Lower lobe of right lung (tissue), 2 donors: ENCODE measurements at regions not wholly inside any gene's neighbourhood (a gene's known extent, or its start where the extent isn't known, plus 50 kb on each side); places are given as distances from the start of the nearest gene placed in this dataset.
A peak's percentile ranks its signal among the peaks of the same experiment; 100 is the strongest.

Experiments
- ATAC-seq, 2 donors: fragments of 200-7000 bp; cut with Tn5 transposase; one replicate each; pipeline ENCODE4 v1.9.1; 2020 to 2022; ENCODE audit warnings: mild to moderate bottlenecking in 2 of 2, moderate library complexity in 2 of 2
- DNase-seq: peaks from one replicate; pipeline ENCODE4 v3.0.0-alpha.2; 2020
- H3K27ac ChIP-seq: fragments of 200-600 bp; one replicate; pipeline ENCODE4 v1.8.0; 2022
- H3K27me3 ChIP-seq: fragments of 200-600 bp; one replicate; pipeline ENCODE4 v1.8.0; 2022; ENCODE audit warnings: low read depth
- H3K36me3 ChIP-seq: fragments of 200-600 bp; one replicate; pipeline ENCODE4 v1.8.0; 2022; ENCODE audit warnings: mild to moderate bottlenecking
- H3K4me1 ChIP-seq: fragments of 200-600 bp; one replicate; pipeline ENCODE4 v1.8.0; 2022
- H3K4me3 ChIP-seq: fragments of 200-600 bp; one replicate; pipeline ENCODE4 v1.8.0; 2022; ENCODE audit warnings: mild to moderate bottlenecking
- H3K9me3 ChIP-seq: fragments of 200-600 bp; one replicate; pipeline ENCODE4 v1.8.0; 2022
- intact Hi-C: fragments of 100-400 bp; cut with DNase I; formaldehyde crosslinking; loops from one replicate; pipeline ENCODE4 v1.11.0; 2022
- TF ChIP-seq, protein P1 (sequence below): fragments of 200-600 bp; IDR thresholded peaks from one replicate; pipeline ENCODE4 v1.8.0; 2022; ENCODE audit warnings: antibody characterized with exemption, mild to moderate bottlenecking
- donor health status: DM: no; HTN: yes; CAD: no; lungs with severe emphysema.

- H3K9me3 ChIP-seq = no peaks in the 10 kb centered on the region
- intact Hi-C loops = no loop called here
- H3K4me3 ChIP-seq = no peak overlapping the region
- DNase-seq = no peak
- H3K27me3 ChIP-seq = no peaks in the 10 kb centered on the region
- TF ChIP-seq, protein P1, sequence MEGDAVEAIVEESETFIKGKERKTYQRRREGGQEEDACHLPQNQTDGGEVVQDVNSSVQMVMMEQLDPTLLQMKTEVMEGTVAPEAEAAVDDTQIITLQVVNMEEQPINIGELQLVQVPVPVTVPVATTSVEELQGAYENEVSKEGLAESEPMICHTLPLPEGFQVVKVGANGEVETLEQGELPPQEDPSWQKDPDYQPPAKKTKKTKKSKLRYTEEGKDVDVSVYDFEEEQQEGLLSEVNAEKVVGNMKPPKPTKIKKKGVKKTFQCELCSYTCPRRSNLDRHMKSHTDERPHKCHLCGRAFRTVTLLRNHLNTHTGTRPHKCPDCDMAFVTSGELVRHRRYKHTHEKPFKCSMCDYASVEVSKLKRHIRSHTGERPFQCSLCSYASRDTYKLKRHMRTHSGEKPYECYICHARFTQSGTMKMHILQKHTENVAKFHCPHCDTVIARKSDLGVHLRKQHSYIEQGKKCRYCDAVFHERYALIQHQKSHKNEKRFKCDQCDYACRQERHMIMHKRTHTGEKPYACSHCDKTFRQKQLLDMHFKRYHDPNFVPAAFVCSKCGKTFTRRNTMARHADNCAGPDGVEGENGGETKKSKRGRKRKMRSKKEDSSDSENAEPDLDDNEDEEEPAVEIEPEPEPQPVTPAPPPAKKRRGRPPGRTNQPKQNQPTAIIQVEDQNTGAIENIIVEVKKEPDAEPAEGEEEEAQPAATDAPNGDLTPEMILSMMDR = no peak
- H3K36me3 ChIP-seq = no peaks in the 10 kb centered on the region
- no peaks in the 10 kb centered on the region for H3K4me1 ChIP-seq
- H3K27ac ChIP-seq = no peak overlapping the region
- no peak for ATAC-seq
Observed at GRCh38 chr2:234628953-234629352, 132.1 kb upstream of the ARL4C start.

GRCh38 chr2:234627308-234627707 lies 130.4 kb upstream of the ARL4C start:
- H3K4me1 ChIP-seq = no peaks in the 10 kb centered on the region
- no peaks in the 10 kb centered on the region for H3K9me3 ChIP-seq
- intact Hi-C loops = no loop called here
- no peaks in the 10 kb centered on the region for H3K36me3 ChIP-seq
- H3K27ac ChIP-seq = no peak overlapping the region
- H3K4me3 ChIP-seq = no peak overlapping the region
- DNase-seq = no peak
- TF ChIP-seq, protein P1 = no peak
- no peaks in the 10 kb centered on the region for H3K27me3 ChIP-seq
- no peak for ATAC-seq

- H3K4me1 ChIP-seq = no peaks in the 10 kb centered on the region
Observed at GRCh38 chr2:234626566-234627130, 129.8 kb upstream of the ARL4C start.

GRCh38 chr2:234625626-234626250 lies 128.9 kb upstream of the ARL4C start:
- intact Hi-C loops = no loop called here
- no peaks in the 10 kb centered on the region for H3K9me3 ChIP-seq
- H3K4me1 ChIP-seq = no peaks in the 10 kb centered on the region
- no peaks in the 10 kb centered on the region for H3K27me3 ChIP-seq
- H3K4me3 ChIP-seq = no peak overlapping the region
- no peaks in the 10 kb centered on the region for H3K36me3 ChIP-seq
- TF ChIP-seq, protein P1 = no peak
- no peak overlapping the region for H3K27ac ChIP-seq
- ATAC-seq = no peak
- no peak for DNase-seq

More at GRCh38 chr2:234626566-234627130, 129.8 kb upstream of the ARL4C start:
- no peak overlapping the region for H3K27ac ChIP-seq
- intact Hi-C loops = no loop called here
- ATAC-seq = no peak
- no peaks in the 10 kb centered on the region for H3K9me3 ChIP-seq
- DNase-seq = no peak
- H3K4me3 ChIP-seq = no peak overlapping the region
- no peaks in the 10 kb centered on the region for H3K36me3 ChIP-seq
- TF ChIP-seq, protein P1 = no peak
- no peaks in the 10 kb centered on the region for H3K27me3 ChIP-seq

DNA sequence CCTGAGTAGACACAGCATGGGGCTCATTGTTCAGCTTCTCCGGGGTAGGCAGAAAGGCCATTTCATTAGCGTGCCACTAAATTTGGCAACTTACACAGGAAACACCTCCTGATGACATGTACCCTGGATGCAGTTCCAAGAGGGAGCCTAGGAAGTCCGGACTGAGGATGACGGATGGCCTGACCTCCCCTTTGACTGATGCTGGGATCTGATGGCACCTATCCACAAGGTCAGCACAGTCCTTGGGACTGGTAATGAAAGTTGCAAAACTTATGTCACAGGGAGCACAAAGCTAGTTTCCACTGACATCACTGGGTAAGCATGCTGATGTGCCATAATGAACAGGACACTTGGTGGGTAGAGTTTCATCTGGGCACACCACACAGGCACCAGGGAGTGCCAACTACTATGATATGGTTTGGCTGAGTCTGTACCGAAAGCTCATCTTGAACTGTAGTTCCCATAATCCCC lies 126.7 kb upstream of the ARL4C start:
- Histone ChIP-seq H3K27ac (no peak overlapping the region), H3K9me3 (no peaks in the 10 kb centered on the region), H3K4me1 (no peaks in the 10 kb centered on the region), H3K36me3 (no peaks in the 10 kb centered on the region), H3K27me3 (no peaks in the 10 kb centered on the region), H3K4me3 (no peak overlapping the region)
- intact Hi-C loops = no loop called here
- DNase-seq = no peak
- peak in 1 of 2 donors; percentile 39 for ATAC-seq
- TF ChIP-seq, protein P1 = no peak
